ENCODE measurements at regions not wholly inside any gene's neighbourhood (a gene's known extent, or its start where the extent isn't known, plus 50 kb on each side); places are given as distances from the start of the nearest gene placed in this dataset.

- DNase-seq (ENCODE audit: low read depth), result no peak
Observed at GRCh38 chr11:134532131-134532920, 120.3 kb upstream of the B3GAT1 start.

GRCh38 chr11:134531327-134532130 lies 119.5 kb upstream of the B3GAT1 start:
- DNase-seq (ENCODE audit: low read depth), result no peak

- no peak for DNase-seq (ENCODE audit: low read depth)
Observed at GRCh38 chr11:134530636-134531326, 118.7 kb upstream of the B3GAT1 start.

- DNase-seq (ENCODE audit: low read depth), result no peak
Observed at GRCh38 chr11:134529212-134530096, 117.4 kb upstream of the B3GAT1 start.

- DNase-seq (ENCODE audit: low read depth), result no peak
Observed at GRCh38 chr11:134528453-134528852, 116.4 kb upstream of the B3GAT1 start.

GRCh38 chr11:134527382-134528243 lies 115.6 kb upstream of the B3GAT1 start:
- no peak for DNase-seq (ENCODE audit: low read depth)

GRCh38 chr11:134524896-134525845 lies 113.1 kb upstream of the B3GAT1 start:
- no peak for DNase-seq (ENCODE audit: low read depth)

- no peak for DNase-seq (ENCODE audit: low read depth)
Observed at GRCh38 chr11:134524201-134524600, 112.2 kb upstream of the B3GAT1 start.

- DNase-seq (ENCODE audit: low read depth), result no peak
Observed at GRCh38 chr11:134522782-134523570, 110.9 kb upstream of the B3GAT1 start.

GRCh38 chr11:134521452-134522289 lies 109.6 kb upstream of the B3GAT1 start:
- no peak for DNase-seq (ENCODE audit: low read depth)

- DNase-seq (ENCODE audit: low read depth), result no peak
Observed at GRCh38 chr11:134521001-134521400, 109.0 kb upstream of the B3GAT1 start.

GRCh38 chr11:134519788-134520187 lies 107.7 kb upstream of the B3GAT1 start:
- DNase-seq (ENCODE audit: low read depth), result no peak

- no peak for DNase-seq (ENCODE audit: low read depth)
Observed at GRCh38 chr11:134519390-134519750, 107.3 kb upstream of the B3GAT1 start.

- no peak for DNase-seq (ENCODE audit: low read depth)
Observed at GRCh38 chr11:134518616-134519389, 106.8 kb upstream of the B3GAT1 start.

- DNase-seq (ENCODE audit: low read depth), result no peak
Observed at GRCh38 chr11:134517621-134518293, 105.7 kb upstream of the B3GAT1 start.

- no peak for DNase-seq (ENCODE audit: low read depth)
Observed at GRCh38 chr11:134517115-134517514, 105.1 kb upstream of the B3GAT1 start.
